ENCODE measurements at regions not wholly inside any gene's neighbourhood (a gene's known extent, or its start where the extent isn't known, plus 50 kb on each side); places are given as distances from the start of the nearest gene placed in this dataset.
"Not testable (repeated sequence)": the region's sequence is repeated elsewhere in the genome, so short reads cannot be mapped to it uniquely, and the experiment has no call there.

- POLR2A ChIA-PET, result interaction anchor here (1.2 kb wide), 1 partner anchor 90 kb away, joined by 3 read pairs; no protein-coding TSS in a partner anchor
- H3K4me3 ChIP-seq (ENCODE audit: low read depth, low read length), result no peak overlapping the region
- no peak for TF ChIP-seq CTCF (IDR thresholded peaks at IDR 0.05; ENCODE audit: insufficient read depth, low read length, missing control alignments)
- CTCF ChIA-PET, result interaction anchor here (1.0 to 1.4 kb wide), 4 partner anchors 10 to 160 kb away, joined by 3 to 5 read pairs (median 4); no protein-coding TSS in a partner anchor
- no peak for DNase-seq (ENCODE audit: low read depth, low spot score)
These were observed 82.8 kb upstream of the CD28 start for GRCh38 chr2:203623661-203624060.

- no peak for TF ChIP-seq CTCF (IDR thresholded peaks at IDR 0.05; ENCODE audit: insufficient read depth, low read length, missing control alignments)
- POLR2A ChIA-PET, result no interaction called here
- DNase-seq (ENCODE audit: low read depth, low spot score), result no peak
- no peak overlapping the region for H3K4me3 ChIP-seq (ENCODE audit: low read depth, low read length)
- CTCF ChIA-PET, result no interaction called here
These were observed 80.7 kb upstream of the CD28 start for GRCh38 chr2:203625701-203626100.

GRCh38 chr2:203626247-203626646, 80.2 kb upstream of the CD28 start:
- POLR2A ChIA-PET; H3K4me3 ChIP-seq (ENCODE audit: low read depth, low read length); DNase-seq (ENCODE audit: low read depth, low spot score): not testable (repeated sequence)
- CTCF ChIA-PET, result interaction anchor here (0.6 kb wide), 1 partner anchor 38 kb away, joined by 3 read pairs; no protein-coding TSS in a partner anchor

- ChIA-PET CTCF (no interaction called here), POLR2A (interaction anchor here (1.8 kb wide), 1 partner anchor 176 kb away, joined by 4 read pairs; no protein-coding TSS in a partner anchor)
- TF ChIP-seq CTCF (IDR thresholded peaks at IDR 0.05; ENCODE audit: insufficient read depth, low read length, missing control alignments), result no peak
- peak; percentile 95 for DNase-seq (ENCODE audit: low read depth, low spot score)
- H3K4me3 ChIP-seq (ENCODE audit: low read depth, low read length), result no peak overlapping the region
These were observed 79.3 kb upstream of the CD28 start for GRCh38 chr2:203626952-203627681.

GRCh38 chr2:203629699-203630098, 76.7 kb upstream of the CD28 start:
- no peak overlapping the region for H3K4me3 ChIP-seq (ENCODE audit: low read depth, low read length)
- POLR2A ChIA-PET, result no interaction called here
- CTCF ChIA-PET, result no interaction called here
- DNase-seq (ENCODE audit: low read depth, low spot score), result no peak
- no peak for TF ChIP-seq CTCF (IDR thresholded peaks at IDR 0.05; ENCODE audit: insufficient read depth, low read length, missing control alignments)

- ChIA-PET POLR2A (no interaction called here), CTCF (no interaction called here)
- no peak overlapping the region for H3K4me3 ChIP-seq (ENCODE audit: low read depth, low read length)
- no peak for DNase-seq (ENCODE audit: low read depth, low spot score)
- no peak for TF ChIP-seq CTCF (IDR thresholded peaks at IDR 0.05; ENCODE audit: insufficient read depth, low read length, missing control alignments)
These were observed 75.2 kb upstream of the CD28 start for GRCh38 chr2:203631068-203631757.
